Activated effector memory CD4-positive, alpha-beta T cell treated with anti-CD3 and anti-CD28 coated beads, Interleukin-2, amount 50 U/mL, for 16 hours (primary cell): ENCODE measurements at regions not wholly inside any gene's neighbourhood (a gene's known extent, or its start where the extent isn't known, plus 50 kb on each side); places are given as distances from the start of the nearest gene placed in this dataset.

Experiments
- DNase-seq: peaks from one replicate; pipeline ENCODE4 v3.0.0-alpha.2; 2020

GRCh38 chr17:79340333-79341221 lies 266.0 kb downstream of the ENGASE start:
- no peak for DNase-seq

DNA sequence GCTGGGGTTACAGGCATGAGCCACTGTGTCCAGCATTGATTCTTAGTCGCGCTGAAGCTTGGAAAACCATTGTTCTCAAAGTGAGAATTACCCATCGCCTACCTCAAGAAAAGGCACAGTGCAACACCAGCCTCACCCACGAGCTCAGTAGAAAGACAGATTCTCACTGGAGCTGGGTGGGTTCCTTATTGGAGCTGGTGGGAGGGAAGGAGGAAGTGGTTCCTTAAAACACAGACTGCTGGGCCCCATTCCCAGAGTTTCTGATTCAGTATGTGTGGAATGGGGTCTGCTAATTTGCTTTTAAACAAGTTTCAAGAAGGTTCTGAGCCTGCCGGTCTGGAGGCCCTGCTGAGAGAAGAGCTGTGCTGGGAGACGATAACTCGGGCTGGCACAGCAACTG lies 264.7 kb downstream of the ENGASE start:
- no peak for DNase-seq

- DNase-seq = no peak
Observed at GRCh38 chr17:79338604-79339003, 264.0 kb downstream of the ENGASE start.

DNA sequence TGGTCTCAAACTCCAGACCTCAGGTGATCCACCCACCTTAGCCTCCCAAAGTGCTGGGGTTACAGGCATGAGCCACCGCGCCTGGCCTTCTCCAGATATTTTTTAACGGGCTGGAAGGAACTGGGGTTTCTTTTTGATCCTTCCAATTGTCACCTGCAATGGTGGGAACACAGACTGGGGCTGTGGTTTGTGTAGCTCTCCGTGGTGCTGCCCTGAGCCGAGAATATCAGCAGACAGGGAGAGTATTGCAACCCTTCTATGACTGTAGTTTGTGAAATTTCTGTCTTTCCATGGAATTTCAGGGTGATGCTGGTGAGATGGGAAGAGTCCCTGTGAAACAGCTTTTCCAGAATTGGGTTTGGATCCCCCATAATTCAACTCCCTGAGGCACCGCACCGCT lies 263.5 kb downstream of the ENGASE start:
- DNase-seq = no peak

GRCh38 chr17:79337053-79337452 lies 262.4 kb downstream of the ENGASE start:
- no peak for DNase-seq

GRCh38 chr17:79335456-79335855 lies 260.8 kb downstream of the ENGASE start:
- DNase-seq = no peak

- DNase-seq = no peak
Observed at GRCh38 chr17:79332011-79332554, 257.5 kb downstream of the ENGASE start.

DNA sequence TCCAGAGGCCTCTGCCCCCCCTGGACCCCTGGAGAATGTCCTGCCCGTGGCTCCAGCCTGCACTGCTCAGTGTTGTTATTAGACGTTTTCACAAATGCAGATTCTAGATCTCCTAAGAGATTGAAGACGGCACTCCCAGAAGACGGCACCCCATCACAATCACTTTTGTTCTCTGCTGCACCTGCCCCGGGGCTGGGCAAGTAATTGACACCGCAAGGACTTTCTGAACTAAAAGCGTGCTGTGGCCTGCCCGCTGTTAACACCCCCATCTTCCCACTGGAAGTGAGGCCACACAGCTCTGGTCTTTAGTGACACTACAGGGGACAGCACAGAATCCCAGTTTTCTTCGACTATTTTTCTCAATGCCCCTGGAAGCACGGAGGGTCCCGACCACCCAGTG lies 256.9 kb downstream of the ENGASE start:
- DNase-seq = no peak

GRCh38 chr17:79330696-79331095 lies 256.1 kb downstream of the ENGASE start:
- no peak for DNase-seq

GRCh38 chr17:79330229-79330628 lies 255.6 kb downstream of the ENGASE start:
- no peak for DNase-seq

GRCh38 chr17:79326814-79327213 lies 252.2 kb downstream of the ENGASE start:
- no peak for DNase-seq

DNA sequence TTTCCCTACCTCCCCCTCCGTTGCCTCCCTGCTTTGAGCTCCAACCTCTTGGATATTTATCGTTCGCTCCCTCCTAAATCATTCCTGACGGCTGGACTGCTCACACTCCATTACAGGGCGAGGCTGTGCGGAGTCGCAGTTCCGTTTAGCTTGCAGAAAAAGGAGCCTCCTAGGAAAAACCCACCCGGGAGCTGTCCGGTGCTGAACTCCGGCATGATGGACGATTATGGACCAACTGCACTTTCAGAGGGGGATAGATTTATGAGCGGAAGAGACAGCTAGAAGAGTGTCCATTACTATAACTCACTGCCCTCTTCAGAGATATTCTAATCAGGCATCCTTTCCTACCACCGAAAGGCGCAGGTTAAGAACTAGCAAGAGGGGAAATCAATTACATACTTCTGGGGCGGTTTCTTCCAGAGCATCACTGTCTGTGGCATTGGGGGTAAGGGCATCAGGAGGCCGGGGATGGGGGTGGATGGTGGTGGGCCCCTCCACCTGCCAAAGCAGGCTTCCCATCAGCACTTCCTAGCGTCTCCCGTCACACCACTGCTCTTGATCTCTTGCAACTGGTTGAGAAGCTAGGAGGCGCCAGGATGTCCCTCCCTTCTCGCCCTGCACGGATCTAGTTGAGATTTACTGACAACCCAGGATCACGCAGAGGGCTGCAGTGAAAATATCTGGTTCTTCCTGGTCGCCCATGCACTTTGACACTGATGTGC lies 251.2 kb downstream of the ENGASE start:
- no peak for DNase-seq

- no peak for DNase-seq
Observed at GRCh38 chr17:79324194-79324593, 249.6 kb downstream of the ENGASE start.

DNA sequence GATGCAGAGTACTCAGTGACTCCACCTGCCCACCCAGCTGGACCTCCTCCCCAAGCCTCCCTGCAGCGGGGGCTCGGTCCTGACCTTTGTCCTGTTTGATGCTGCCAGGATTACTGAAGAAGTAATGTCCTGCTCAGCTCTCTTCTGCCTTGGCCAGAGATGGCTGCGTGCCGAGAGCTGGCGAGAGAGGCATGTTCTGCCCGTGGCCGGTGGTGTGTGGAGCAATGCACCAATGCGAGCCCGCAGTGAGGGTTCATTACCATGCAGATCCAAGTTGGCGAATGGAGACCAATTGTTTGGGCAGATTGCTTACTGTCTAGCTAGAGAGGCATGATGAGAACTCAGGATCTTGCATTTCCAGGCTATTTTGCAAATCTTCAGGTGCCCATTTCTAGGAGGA lies 248.9 kb downstream of the ENGASE start:
- DNase-seq = no peak

GRCh38 chr17:79322211-79323123 lies 247.8 kb downstream of the ENGASE start:
- DNase-seq = no peak

GRCh38 chr17:79320331-79320730 lies 245.7 kb downstream of the ENGASE start:
- no peak for DNase-seq

DNA sequence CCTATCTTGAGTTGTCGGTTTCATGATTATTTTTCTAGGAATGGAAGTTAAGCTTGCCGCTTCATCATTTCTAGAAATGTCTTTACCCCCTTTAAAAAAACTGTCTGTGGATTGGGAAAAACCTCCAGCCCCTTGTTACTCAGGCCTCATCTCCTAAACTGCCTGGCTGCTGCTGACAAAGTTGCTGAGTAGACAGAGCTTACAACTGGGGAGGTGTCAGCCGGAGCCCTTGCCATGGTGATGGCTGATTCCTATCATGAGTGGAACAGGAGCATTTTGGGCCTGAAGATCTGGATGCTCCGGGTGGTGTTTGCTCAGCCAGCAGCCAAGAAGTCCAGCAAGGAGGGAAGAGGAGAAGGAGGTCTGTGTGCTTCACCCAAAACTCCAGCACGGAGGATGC lies 243.3 kb downstream of the ENGASE start:
- DNase-seq = no peak

- no peak for DNase-seq
Observed at GRCh38 chr17:79316805-79317204, 242.2 kb downstream of the ENGASE start.

GRCh38 chr17:79315358-79316105 lies 240.9 kb downstream of the ENGASE start:
- no peak for DNase-seq

DNA sequence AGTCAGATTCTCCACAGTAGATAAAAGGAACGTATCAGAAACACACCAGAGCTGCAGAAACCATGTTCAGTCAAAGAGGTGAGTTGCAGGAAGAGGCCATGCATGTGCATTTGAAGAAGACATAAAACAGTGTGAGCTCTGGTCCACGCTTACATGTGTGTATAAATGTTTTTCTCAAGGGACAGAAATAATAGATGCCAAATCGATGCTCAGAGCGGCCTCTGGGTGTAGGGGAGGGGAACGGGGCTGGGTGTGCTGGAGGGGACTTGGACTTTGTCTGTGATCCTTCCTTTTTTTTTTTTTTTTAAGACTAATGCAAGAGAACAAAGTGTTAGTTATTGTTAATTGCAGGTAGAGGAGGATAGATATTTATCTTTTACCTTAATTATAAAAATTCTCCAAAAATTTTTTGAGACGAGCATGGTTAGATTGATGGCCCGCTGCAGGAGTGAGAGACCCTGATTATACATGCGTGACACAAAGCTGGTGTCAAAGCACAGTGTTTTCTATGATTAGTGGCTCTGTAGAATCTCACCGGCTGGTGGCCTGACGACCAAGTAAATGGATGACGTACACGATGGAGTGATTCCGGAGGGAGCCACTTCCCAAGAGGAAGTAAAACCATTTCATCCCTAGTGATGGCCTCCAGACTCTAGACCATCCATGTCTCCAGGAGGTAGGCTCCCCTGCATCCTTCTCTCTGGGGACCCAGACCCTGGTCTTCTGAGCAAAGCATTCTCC lies 240.2 kb downstream of the ENGASE start:
- DNase-seq = no peak

- no peak for DNase-seq
Observed at GRCh38 chr17:79311373-79311772, 236.7 kb downstream of the ENGASE start.
